Upper lobe of right lung (tissue), 1 donor: ENCODE measurements at regions not wholly inside any gene's neighbourhood (a gene's known extent, or its start where the extent isn't known, plus 50 kb on each side); places are given as distances from the start of the nearest gene placed in this dataset.

Source experiments
- ATAC-seq: fragments of 200-7000 bp; cut with Tn5 transposase; one replicate; pipeline ENCODE4 v1.9.1; 2020; ENCODE audit warnings: mild to moderate bottlenecking, moderate library complexity
- DNase-seq: peaks from one replicate; pipeline ENCODE4 v3.0.0-alpha.2; 2020
- H3K27ac ChIP-seq: fragments of 200-600 bp; one replicate; pipeline ENCODE4 v1.8.0; 2022
- H3K27me3 ChIP-seq: fragments of 200-600 bp; one replicate; pipeline ENCODE4 v1.8.0; 2022; ENCODE audit warnings: mild to moderate bottlenecking
- H3K36me3 ChIP-seq: fragments of 200-600 bp; one replicate; pipeline ENCODE4 v1.8.0; 2022
- H3K4me1 ChIP-seq: fragments of 200-600 bp; one replicate; pipeline ENCODE4 v1.8.0; 2022
- H3K4me3 ChIP-seq: fragments of 200-600 bp; one replicate; pipeline ENCODE4 v1.8.0; 2022; ENCODE audit warnings: mild to moderate bottlenecking
- H3K9me3 ChIP-seq: fragments of 200-600 bp; one replicate; pipeline ENCODE4 v1.8.0; 2022
- intact Hi-C: fragments of 100-400 bp; cut with DNase I; formaldehyde crosslinking; loops from one replicate; pipeline ENCODE4 v1.11.0; 2022
- TF ChIP-seq, protein P1 (sequence below): fragments of 200-600 bp; IDR thresholded peaks from one replicate; pipeline ENCODE4 v1.8.0; 2022; ENCODE audit warnings: antibody characterized with exemption
- donor health status: DM: no; HTN: yes; CAD: no; lungs with severe emphysema.

DNA sequence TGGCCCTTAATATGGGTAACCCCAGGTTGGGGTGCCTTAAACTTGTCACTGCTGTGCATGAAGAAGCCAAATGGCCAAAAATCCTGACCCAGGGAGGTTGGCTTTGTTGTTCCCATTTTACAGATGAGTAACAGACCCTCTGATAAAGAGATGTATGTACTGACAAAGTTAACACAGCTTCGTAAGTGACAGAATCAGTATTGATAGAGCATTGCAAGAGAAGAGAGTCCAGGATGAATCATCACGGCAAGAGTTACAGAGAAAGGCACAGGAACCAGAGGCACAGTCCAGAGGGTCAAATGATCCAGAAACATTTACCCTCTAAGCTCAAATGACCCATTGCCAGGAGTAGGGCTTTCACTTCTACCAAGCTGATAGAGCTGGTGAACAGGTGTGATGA, 103.8 kb upstream of the SMC2 start:
- intact Hi-C loops: no loop called here
- TF ChIP-seq, protein P1, sequence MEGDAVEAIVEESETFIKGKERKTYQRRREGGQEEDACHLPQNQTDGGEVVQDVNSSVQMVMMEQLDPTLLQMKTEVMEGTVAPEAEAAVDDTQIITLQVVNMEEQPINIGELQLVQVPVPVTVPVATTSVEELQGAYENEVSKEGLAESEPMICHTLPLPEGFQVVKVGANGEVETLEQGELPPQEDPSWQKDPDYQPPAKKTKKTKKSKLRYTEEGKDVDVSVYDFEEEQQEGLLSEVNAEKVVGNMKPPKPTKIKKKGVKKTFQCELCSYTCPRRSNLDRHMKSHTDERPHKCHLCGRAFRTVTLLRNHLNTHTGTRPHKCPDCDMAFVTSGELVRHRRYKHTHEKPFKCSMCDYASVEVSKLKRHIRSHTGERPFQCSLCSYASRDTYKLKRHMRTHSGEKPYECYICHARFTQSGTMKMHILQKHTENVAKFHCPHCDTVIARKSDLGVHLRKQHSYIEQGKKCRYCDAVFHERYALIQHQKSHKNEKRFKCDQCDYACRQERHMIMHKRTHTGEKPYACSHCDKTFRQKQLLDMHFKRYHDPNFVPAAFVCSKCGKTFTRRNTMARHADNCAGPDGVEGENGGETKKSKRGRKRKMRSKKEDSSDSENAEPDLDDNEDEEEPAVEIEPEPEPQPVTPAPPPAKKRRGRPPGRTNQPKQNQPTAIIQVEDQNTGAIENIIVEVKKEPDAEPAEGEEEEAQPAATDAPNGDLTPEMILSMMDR: no peak
- no peak overlapping the region for H3K4me3 ChIP-seq
- H3K36me3 ChIP-seq: no peaks in the 10 kb centered on the region
- H3K27ac ChIP-seq: no peak overlapping the region
- H3K27me3 ChIP-seq: no peaks in the 10 kb centered on the region
- no peaks in the 10 kb centered on the region for H3K4me1 ChIP-seq
- H3K9me3 ChIP-seq: no peaks in the 10 kb centered on the region
- ATAC-seq (no peak), DNase-seq (no peak)

DNA sequence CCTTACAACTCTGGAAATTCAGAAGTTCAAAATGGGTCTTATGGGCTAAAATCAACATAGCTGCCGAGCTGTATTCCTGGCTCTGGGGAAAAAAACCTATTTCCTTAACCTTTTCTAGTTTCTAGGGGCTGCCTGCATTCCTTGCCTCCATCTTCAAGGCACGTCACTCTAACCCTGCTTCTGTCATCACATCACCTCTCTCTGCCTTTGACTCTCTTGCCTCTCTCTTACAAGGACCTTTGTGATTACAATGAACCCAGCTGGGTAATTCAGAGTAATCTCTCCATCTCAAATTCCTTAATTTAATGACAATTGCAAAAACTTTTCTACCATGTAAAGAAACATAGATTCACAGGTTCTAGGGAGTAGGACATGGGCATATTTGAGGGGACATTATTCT, 103.1 kb upstream of the SMC2 start:
- H3K36me3 ChIP-seq: no peaks in the 10 kb centered on the region
- DNase-seq: no peak
- no peaks in the 10 kb centered on the region for H3K4me1 ChIP-seq
- no peaks in the 10 kb centered on the region for H3K9me3 ChIP-seq
- ATAC-seq: no peak
- TF ChIP-seq, protein P1: no peak
- no peak overlapping the region for H3K27ac ChIP-seq
- intact Hi-C loops: no loop called here
- H3K4me3 ChIP-seq: no peak overlapping the region
- H3K27me3 ChIP-seq: no peaks in the 10 kb centered on the region

DNA sequence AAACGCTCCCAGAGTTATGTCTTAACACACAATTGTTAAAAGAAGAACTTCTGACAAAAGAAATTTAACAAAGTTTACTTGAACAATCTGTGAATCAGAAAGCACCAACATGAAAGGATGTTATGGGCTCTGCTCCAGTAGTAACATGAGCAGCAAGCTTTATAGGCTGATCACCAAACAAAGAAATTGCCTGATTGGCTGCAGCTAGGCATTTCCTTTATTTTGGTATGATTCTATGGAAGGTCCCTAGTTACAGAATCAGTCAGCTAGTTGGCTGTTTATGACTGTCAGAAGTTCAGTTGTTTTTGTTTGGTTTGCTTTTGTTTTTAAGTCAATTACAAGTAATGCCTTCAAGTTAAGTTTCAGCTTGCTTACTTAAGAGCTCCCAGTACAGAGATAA, 102.4 kb upstream of the SMC2 start:
- H3K27me3 ChIP-seq: no peaks in the 10 kb centered on the region
- no peak for ATAC-seq

DNA sequence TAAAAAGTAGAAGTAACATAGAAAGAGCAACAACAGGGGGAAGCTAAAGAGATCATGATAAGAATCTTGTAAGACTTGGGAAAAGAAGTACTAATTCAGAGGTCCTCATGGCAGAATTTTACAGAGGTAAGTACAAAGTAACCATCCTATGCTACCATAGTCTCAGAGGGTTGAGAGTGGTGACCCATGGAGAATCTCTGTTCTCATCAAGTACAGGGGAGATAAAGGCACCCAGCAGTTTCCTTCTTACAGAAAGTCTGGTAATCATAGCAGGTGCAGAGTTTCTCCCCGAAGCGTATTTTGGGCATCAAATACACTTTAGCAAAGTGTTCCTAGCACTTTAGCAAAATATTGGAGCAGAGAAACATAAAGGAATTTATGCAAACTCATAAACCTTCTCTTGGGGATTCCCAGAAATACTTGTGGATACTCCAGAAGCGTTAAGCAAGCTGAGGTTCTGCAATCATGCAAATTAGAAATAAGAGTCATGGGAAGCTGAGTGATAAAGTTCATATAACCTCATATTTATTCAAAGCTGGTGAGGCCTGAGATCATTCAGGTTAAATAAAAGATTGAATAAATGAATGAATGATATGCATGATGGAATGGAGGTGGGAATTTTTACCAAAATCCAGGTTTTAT, 101.0 kb upstream of the SMC2 start:
- H3K27ac ChIP-seq: no peak overlapping the region
- TF ChIP-seq, protein P1: no peak
- peak; percentile 66 for ATAC-seq

More for the DNA sequence above, 102.4 kb upstream of the SMC2 start:
- no peak for DNase-seq
- Histone ChIP-seq H3K27ac (no peak overlapping the region), H3K4me3 (no peak overlapping the region), H3K36me3 (no peaks in the 10 kb centered on the region), H3K9me3 (no peaks in the 10 kb centered on the region), H3K4me1 (no peaks in the 10 kb centered on the region)
- intact Hi-C loops: no loop called here
- TF ChIP-seq, protein P1: no peak

DNA sequence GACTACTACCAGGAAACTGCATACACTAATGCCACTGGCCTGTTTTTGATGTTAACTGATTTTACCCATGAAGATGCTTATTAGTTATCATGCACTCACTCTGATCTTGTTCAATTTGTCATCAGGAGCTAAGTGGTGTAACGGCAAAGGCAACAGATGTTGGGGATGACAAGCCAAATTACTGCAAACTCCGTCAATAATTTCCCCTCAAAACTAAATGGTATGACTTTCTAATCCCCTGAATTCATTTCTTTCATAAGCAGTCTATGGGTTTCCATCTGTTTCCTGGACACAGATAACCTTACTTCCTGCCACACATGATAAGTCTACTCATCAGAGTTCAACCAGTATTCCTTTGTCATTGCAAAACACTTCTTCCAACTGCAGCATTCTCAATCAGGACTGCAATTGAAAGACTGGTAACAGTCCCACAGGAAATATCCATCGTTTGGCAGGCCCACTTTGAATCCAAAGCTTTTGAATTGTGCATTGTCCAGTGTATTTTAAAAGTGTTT, 96.2 kb upstream of the SMC2 start:
- intact Hi-C loops: no loop called here
- no peaks in the 10 kb centered on the region for H3K27me3 ChIP-seq
- ATAC-seq (no peak), DNase-seq (no peak)
- H3K4me3 ChIP-seq: no peak overlapping the region
- H3K4me1 ChIP-seq: no peaks in the 10 kb centered on the region
- no peaks in the 10 kb centered on the region for H3K9me3 ChIP-seq
- no peaks in the 10 kb centered on the region for H3K36me3 ChIP-seq
- TF ChIP-seq, protein P1: no peak
- H3K27ac ChIP-seq: no peak overlapping the region

More for the DNA sequence above, 101.0 kb upstream of the SMC2 start:
- Histone ChIP-seq H3K27me3 (no peaks in the 10 kb centered on the region), H3K36me3 (no peaks in the 10 kb centered on the region), H3K9me3 (no peaks in the 10 kb centered on the region), H3K4me3 (no peak overlapping the region), H3K4me1 (no peaks in the 10 kb centered on the region)
- DNase-seq: no peak
- intact Hi-C loops: no loop called here
